ENCODE measurements at regions not wholly inside any gene's neighbourhood (a gene's known extent, or its start where the extent isn't known, plus 50 kb on each side); places are given as distances from the start of the nearest gene placed in this dataset.

- TF ChIP-seq CTCF (IDR thresholded peaks at IDR 0.05) = no peak
- TF ChIP-seq POLR2A (IDR thresholded peaks at IDR 0.05) = no peak
Observed at GRCh38 chr4:17232566-17233253, 279.2 kb downstream of the QDPR start.

All from body of pancreas (tissue), 4 donors.